ENCODE measurements at regions not wholly inside any gene's neighbourhood (a gene's known extent, or its start where the extent isn't known, plus 50 kb on each side); places are given as distances from the start of the nearest gene placed in this dataset.
"Not testable (repeated sequence)": the region's sequence is repeated elsewhere in the genome, so short reads cannot be mapped to it uniquely, and the experiment has no call there.

DNA sequence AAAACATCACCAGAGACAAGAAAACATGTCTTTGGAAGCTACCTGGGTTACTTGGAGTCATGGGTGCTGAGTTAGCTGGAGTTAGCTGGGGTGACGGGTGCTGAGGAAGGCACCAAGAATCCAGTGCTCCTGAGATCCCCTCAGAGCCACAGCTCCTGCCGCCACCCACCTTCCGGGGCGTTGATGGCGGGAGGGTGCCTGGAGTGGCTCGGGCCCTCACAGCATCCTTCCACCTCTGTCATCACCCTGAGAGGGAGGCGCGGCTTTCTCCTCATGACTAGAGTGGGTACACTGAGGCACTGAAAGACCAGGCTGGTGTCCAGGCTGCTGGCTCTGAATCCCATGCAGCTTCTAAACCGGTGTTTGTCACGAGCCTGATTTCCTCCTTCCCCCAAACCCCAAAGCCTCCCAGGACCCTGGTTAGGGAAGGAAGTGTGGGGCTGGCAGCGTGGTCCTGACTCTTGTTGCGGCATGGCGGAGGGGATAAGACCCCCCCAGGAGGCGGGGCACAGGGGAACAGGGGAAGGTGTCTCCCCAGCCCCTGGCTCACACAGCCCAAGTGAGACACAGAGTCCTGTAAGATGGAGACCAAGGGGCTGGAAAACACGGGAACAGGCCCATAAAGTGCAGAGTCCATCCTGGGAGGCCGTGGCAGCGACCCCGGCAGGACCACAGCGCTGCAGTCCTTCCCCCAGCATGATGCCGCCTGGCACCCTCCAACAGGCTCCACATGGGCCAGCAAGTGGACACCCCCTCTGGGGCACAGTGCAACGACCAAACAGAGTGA is 107.2 kb upstream of the ZNF469 start:
- TF ChIP-seq, protein P1, sequence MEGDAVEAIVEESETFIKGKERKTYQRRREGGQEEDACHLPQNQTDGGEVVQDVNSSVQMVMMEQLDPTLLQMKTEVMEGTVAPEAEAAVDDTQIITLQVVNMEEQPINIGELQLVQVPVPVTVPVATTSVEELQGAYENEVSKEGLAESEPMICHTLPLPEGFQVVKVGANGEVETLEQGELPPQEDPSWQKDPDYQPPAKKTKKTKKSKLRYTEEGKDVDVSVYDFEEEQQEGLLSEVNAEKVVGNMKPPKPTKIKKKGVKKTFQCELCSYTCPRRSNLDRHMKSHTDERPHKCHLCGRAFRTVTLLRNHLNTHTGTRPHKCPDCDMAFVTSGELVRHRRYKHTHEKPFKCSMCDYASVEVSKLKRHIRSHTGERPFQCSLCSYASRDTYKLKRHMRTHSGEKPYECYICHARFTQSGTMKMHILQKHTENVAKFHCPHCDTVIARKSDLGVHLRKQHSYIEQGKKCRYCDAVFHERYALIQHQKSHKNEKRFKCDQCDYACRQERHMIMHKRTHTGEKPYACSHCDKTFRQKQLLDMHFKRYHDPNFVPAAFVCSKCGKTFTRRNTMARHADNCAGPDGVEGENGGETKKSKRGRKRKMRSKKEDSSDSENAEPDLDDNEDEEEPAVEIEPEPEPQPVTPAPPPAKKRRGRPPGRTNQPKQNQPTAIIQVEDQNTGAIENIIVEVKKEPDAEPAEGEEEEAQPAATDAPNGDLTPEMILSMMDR (IDR thresholded peaks at IDR 0.05; ENCODE audit: poor library complexity) = not testable (repeated sequence)
- TF ChIP-seq EZH2phosphoT487 (IDR thresholded peaks at IDR 0.05; ENCODE audit: low read depth, severe bottlenecking, unreplicated experiment); EZH2 (IDR thresholded peaks at IDR 0.05; ENCODE audit: borderline replicate concordance): not testable (repeated sequence)

All from hepatocyte (in vitro differentiated cells).